Panc1 (cell line): ENCODE measurements at regions not wholly inside any gene's neighbourhood (a gene's known extent, or its start where the extent isn't known, plus 50 kb on each side); places are given as distances from the start of the nearest gene placed in this dataset.

ENCODE experiments used
- CTCF ChIP-seq: fragments of 450-650 bp; IDR thresholded peaks from 2 replicates; pipeline ENCODE4 v1.5.1; 2017; ENCODE audit warnings: mild to moderate bottlenecking
- REST ChIP-seq, 2 experiments: IDR thresholded peaks; 2 replicates each; pipeline ENCODE4 v1.6.1; 2011 to 2012; ENCODE audit warnings: low read depth in 2 of 2, control low read depth in 1 of 2, low read length in 1 of 2, mild to moderate bottlenecking in 1 of 2, moderate library complexity in 1 of 2; ENCODE audit not compliant: insufficient read depth in 1 of 2

GRCh38 chr17:33396818-33397217 lies 103.7 kb upstream of the ASIC2 start:
- TF ChIP-seq CTCF (no peak), REST (IDR thresholded peaks at IDR 0.05; ENCODE audit: insufficient read depth in 1 of 2, low read depth in 2 of 2, low read length in 1 of 2) (no peak)
